ENCODE measurements at regions not wholly inside any gene's neighbourhood (a gene's known extent, or its start where the extent isn't known, plus 50 kb on each side); places are given as distances from the start of the nearest gene placed in this dataset.

DNA sequence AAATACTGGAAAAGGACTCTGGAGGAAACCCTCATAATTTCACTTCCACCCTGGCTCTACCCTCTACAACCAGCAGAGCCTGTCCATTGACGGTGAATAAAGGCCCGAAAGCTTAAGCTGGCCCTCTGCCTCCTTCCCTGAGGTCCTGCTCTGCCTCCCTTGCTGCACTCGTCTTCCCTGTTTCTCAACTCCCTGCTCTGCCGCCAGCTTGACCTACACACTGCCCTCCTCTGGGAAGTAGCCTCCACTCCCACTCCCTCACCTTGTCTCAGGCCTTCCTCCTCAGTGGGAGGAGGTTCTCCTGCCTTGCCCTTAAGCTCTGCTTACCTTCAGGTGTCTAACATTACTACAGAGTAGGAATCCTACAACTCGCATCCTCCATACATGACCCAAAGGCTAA, 608.6 kb upstream of the NR3C2 start:
- H2BK12ac ChIP-seq (ENCODE audit: low read depth, low read length) = no peak overlapping the region
- H4K5ac ChIP-seq (ENCODE audit: insufficient read length, low read depth, low read length) = no peak overlapping the region
- CTCF ChIA-PET (ENCODE audit: partially characterized antibody) = interaction anchor here (1.0 to 1.5 kb wide), 4 partner anchors 19 to 212 kb away, joined by 3 to 5 read pairs (median 4); no protein-coding TSS in a partner anchor
- no peak overlapping the region for H3K27ac ChIP-seq (ENCODE audit: low read depth, low read length)
- peak overlapping the region; percentile 63; the same call in 1 of the 2 replicates for H2AFZ ChIP-seq (ENCODE audit: low read length)
- H4K20me1 ChIP-seq (replicated peaks in 1 of 2; ENCODE audit: control insufficient read depth in 1 of 2, insufficient read depth in 2 of 2, low read length in 2 of 2) = no peaks in the 10 kb centered on the region
- H3K79me1 ChIP-seq (ENCODE audit: low read depth, low read length) = no peaks in the 10 kb centered on the region
- H4K8ac ChIP-seq (ENCODE audit: extremely low read depth, insufficient read depth, low read length) = no peak overlapping the region
- H3K4me2 ChIP-seq (ENCODE audit: insufficient read depth in 1 of 2, low read depth in 2 of 2, low read length in 2 of 2) = no peak overlapping the region
- no peak overlapping the region for H3K4ac ChIP-seq (replicated peaks; ENCODE audit: insufficient read length, low read depth, low read length)
- no peak overlapping the region for H2BK120ac ChIP-seq (replicated peaks; ENCODE audit: low read depth, low read length)
- no peak overlapping the region for H3K23ac ChIP-seq (ENCODE audit: insufficient read length)
- H3K23me2 ChIP-seq (ENCODE audit: low read depth, low read length) = no peaks in the 10 kb centered on the region
- DNase-seq (ENCODE audit: low read depth in 1 of 2, low spot score in 2 of 2) = no peak
- no peak for FAIRE-seq
- POLR2A ChIA-PET (ENCODE audit: partially characterized antibody) = no interaction called here
- H3K18ac ChIP-seq (ENCODE audit: extremely low read depth, low read length) = no peak overlapping the region; the same call in 1 of the 2 replicates
- H2AK5ac ChIP-seq (ENCODE audit: low read depth, low read length) = no peak overlapping the region
- H2BK15ac ChIP-seq (ENCODE audit: low read length) = no peak overlapping the region
- H3K56ac ChIP-seq (replicated peaks; ENCODE audit: insufficient read length, low read depth, low read length) = no peak overlapping the region
- no peaks in the 10 kb centered on the region for H3K27me3 ChIP-seq (replicated peaks in 1 of 4; ENCODE audit: control insufficient read depth in 3 of 4, extremely low read depth in 1 of 4, insufficient read depth in 3 of 4, low read length in 3 of 4)
- no peaks in the 10 kb centered on the region for H3K9me3 ChIP-seq (ENCODE audit: insufficient read depth in 2 of 2, low read depth in 1 of 2, low read length in 1 of 2)
- WGBS, 2 experiments (ENCODE audit: extremely low coverage in 1 of 2, insufficient coverage in 1 of 2, insufficient read length in 1 of 2, insufficient replicate concordance in 2 of 2, low coverage in 1 of 2, low lambda C conversion rate in 2 of 2, missing lambda C conversion rate in 1 of 2) = 89% methylated on average over 5 of the region's 5 CpGs; no CpG with 5 or more reads in 1 of the 2 experiments
- H3K9ac ChIP-seq (replicated peaks in 1 of 4; ENCODE audit: extremely low read depth in 1 of 4, low read depth in 3 of 4, low read length in 3 of 4) = no peak overlapping the region
- H3K4me3 ChIP-seq (ENCODE audit: extremely low read depth in 1 of 4, insufficient read depth in 2 of 4, low read depth in 3 of 4, low read length in 4 of 4) = no peak overlapping the region
- no peaks in the 10 kb centered on the region for H3K79me2 ChIP-seq (ENCODE audit: control insufficient read depth in 1 of 2, insufficient read depth in 2 of 2, low read length in 2 of 2)
- TF ChIP-seq NRF1 (IDR thresholded peaks at IDR 0.05; ENCODE audit: low read depth, low read length) (no peak), RAD21 (IDR thresholded peaks at IDR 0.05 in 1 of 2, conservative IDR thresholded peaks at IDR 0.05 in 1 of 2; ENCODE audit: low read depth in 2 of 2, low read length in 2 of 2) (peak in 1 of 2 experiments; percentile 32; a peak in 1 of 4 replicates)
- TF ChIP-seq, protein P1, sequence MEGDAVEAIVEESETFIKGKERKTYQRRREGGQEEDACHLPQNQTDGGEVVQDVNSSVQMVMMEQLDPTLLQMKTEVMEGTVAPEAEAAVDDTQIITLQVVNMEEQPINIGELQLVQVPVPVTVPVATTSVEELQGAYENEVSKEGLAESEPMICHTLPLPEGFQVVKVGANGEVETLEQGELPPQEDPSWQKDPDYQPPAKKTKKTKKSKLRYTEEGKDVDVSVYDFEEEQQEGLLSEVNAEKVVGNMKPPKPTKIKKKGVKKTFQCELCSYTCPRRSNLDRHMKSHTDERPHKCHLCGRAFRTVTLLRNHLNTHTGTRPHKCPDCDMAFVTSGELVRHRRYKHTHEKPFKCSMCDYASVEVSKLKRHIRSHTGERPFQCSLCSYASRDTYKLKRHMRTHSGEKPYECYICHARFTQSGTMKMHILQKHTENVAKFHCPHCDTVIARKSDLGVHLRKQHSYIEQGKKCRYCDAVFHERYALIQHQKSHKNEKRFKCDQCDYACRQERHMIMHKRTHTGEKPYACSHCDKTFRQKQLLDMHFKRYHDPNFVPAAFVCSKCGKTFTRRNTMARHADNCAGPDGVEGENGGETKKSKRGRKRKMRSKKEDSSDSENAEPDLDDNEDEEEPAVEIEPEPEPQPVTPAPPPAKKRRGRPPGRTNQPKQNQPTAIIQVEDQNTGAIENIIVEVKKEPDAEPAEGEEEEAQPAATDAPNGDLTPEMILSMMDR (IDR thresholded peaks at IDR 0.05; ENCODE audit: control extremely low read depth in 1 of 3, insufficient read depth in 1 of 3, low read depth in 1 of 3, low read length in 3 of 3) = peak in 2 of 3 experiments; percentile 33 to 35; a peak in 2 of 4 replicates
- H3K36me3 ChIP-seq (ENCODE audit: control insufficient read depth in 2 of 4, insufficient read depth in 4 of 4, low read length in 3 of 4) = no peaks in the 10 kb centered on the region
- H2BK20ac ChIP-seq (ENCODE audit: low read length) = no peak overlapping the region
- no peak overlapping the region for H3K14ac ChIP-seq (ENCODE audit: insufficient read length)
- no peak overlapping the region for H2BK5ac ChIP-seq (ENCODE audit: low read depth, low read length)
- H3K4me1 ChIP-seq (replicated peaks in 1 of 4; ENCODE audit: control insufficient read depth in 3 of 4, insufficient read depth in 4 of 4, low read length in 3 of 4) = no peaks in the 10 kb centered on the region
- no peak overlapping the region for H4K91ac ChIP-seq (replicated peaks; ENCODE audit: insufficient read length, low read length)

Data from H1 (cell line).